SK-N-MC (cell line): ENCODE measurements at regions not wholly inside any gene's neighbourhood (a gene's known extent, or its start where the extent isn't known, plus 50 kb on each side); places are given as distances from the start of the nearest gene placed in this dataset.

Experiments used
- EZH2 ChIP-seq: fragments of 200-600 bp; sonication (generic); IDR thresholded peaks from one replicate; pipeline ENCODE4 v1.6.1; 2017; ENCODE audit warnings: antibody characterized with exemption
- FOXP2 ChIP-seq: optimal IDR thresholded peaks from 2 replicates; pipeline ENCODE3; 2011; ENCODE audit warnings: mild to moderate bottlenecking, moderate library complexity; ENCODE audit not compliant: insufficient read depth; ENCODE audit errors: extremely low read length, control extremely low read depth
- POLR2AphosphoS5 ChIP-seq: IDR thresholded peaks from 2 replicates; pipeline ENCODE4 v1.6.1; 2012; ENCODE audit warnings: mild to moderate bottlenecking, low read depth, low read length, borderline replicate concordance

DNA sequence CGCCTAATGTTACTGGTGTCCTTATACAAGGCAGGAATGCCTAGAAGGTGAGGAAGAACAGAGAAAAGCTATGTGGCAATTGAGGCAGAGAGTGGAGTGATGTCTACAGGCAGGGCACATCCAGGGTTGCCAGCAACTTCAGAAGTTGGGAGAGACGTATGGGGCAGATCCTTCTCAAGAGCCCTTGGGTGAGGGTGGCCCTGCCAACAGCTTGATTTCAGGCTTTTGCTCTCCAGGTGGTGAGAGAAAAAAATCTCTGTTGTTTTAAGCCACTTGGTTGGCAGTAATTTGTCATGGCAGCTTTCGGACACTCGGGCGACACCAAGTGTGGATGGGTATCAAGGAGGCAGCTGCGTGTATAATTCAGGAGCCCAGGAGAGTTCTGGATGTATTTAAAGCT, 217.4 kb upstream of the SMIM21 start:
- no peak for TF ChIP-seq POLR2AphosphoS5
- no peak for TF ChIP-seq EZH2
- TF ChIP-seq FOXP2: no peak
